KBM-7 (cell line): ENCODE measurements at regions not wholly inside any gene's neighbourhood (a gene's known extent, or its start where the extent isn't known, plus 50 kb on each side); places are given as distances from the start of the nearest gene placed in this dataset.
"Not testable (repeated sequence)": the region's sequence is repeated elsewhere in the genome, so short reads cannot be mapped to it uniquely, and the experiment has no call there.

Experiments
- DNase-seq: peaks from one replicate; pipeline ENCODE4 v3.0.0-alpha.2; 2015
- in situ Hi-C: fragments of 300-500 bp; cut with MboI; formaldehyde crosslinking; loops from 2 replicates; pipeline ENCODE4 v1.14.3; 2020; ENCODE audit warnings: low sequenced_read_pairs, low pct_unique_long_range_greater_than_20kb, mixed read lengths

DNA sequence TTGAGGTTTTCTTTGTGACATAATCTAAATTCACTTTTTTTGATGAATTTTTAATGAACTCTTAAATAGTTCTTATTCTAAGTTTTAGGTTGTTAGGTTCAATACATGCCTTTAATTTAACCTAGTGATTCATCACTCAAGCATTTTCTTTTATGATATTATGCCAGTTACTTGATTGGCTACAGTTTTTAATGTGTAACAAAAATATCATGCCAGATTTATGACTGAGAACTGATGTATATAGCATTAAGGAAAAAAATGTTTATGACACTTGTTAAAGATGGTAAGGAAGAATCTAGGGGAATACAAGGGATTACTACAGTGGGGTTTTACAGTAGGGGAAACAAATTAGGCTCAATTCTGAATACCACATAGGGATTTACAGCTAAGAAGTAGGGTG, 103.1 kb downstream of the VGLL3 start:
- in situ Hi-C loops: no loop called here
- no peak for DNase-seq

- in situ Hi-C loops: no loop called here
- no peak for DNase-seq
These were observed 110.9 kb downstream of the VGLL3 start for GRCh38 chr3:86880066-86880465.

DNA sequence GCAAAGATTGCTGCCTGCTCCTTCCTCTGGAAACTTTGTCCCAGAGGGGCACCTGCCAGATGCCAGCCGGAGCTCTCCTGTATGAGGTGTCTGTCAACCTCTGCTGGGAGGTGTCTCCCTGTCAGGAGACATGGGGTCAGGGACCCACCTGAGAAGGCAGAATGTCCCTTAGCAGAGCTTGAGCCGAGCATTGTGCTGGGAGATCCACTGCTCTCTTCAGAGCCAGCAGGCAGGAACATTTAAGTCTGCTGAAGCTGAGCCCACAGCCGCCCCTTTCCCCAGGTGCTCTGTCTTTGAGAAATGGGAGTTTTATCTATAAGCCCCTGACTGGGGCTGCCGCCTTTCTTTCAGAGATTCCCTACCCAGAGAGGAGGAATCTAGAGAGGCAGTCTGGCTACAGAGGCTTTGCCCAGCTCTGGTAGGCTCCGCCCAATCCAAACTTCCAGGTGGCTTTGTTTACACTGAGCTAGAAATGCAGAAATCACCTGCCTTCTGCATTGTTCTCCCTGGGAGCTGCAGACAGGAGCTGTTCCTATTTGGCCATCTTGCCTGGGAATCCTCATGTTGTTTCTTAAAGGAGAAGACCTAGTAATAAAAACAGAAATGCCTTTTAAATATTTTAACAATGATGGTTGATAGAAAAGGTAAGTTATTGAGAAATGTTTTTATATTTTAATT, 114.3 kb downstream of the VGLL3 start:
- in situ Hi-C loops, DNase-seq: not testable (repeated sequence)

DNA sequence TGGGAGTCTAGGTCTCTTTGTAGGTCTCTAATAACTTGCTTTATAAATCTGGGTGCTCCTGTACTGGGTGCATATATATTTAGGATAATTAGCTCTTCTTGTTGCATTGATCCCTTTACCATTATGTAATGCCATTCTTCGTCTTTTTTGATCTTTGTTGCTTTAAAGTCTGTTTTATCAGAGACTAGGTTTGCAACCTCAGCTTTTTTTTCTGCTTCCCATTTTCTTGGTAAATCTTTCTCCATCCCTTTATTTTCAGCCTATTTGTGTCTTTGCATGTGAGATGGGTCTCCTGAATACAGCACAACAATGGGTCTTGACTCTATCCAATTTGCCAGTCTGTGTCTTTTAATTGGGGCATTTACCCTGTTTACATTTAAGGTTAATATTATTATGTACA, 116.2 kb downstream of the VGLL3 start:
- in situ Hi-C loops, DNase-seq: not testable (repeated sequence)

DNA sequence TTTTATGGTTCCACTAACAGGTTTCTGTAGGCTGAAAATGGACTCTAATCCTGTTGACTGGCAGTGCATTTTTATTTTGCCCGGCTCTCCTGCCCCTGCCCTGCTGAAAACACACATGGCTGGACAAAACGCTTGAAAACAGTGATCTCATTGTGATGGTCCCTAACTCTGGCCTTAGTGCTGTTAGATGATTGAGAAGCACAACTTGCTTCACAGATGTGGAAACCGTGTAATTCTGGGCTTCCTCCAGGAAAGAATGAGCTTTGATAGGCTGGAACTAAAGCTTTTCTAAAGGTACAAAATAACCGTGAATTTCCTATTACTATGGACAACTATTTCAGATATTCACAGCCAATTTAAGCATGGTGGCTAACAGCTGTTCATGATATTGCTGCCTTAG, 121.4 kb downstream of the VGLL3 start:
- DNase-seq: no peak
- in situ Hi-C loops: no loop called here

GRCh38 chr3:86867982-86868381, 123.0 kb downstream of the VGLL3 start:
- in situ Hi-C loops: no loop called here
- no peak for DNase-seq

GRCh38 chr3:86865506-86865905, 125.4 kb downstream of the VGLL3 start:
- in situ Hi-C loops: no loop called here
- DNase-seq: no peak

DNA sequence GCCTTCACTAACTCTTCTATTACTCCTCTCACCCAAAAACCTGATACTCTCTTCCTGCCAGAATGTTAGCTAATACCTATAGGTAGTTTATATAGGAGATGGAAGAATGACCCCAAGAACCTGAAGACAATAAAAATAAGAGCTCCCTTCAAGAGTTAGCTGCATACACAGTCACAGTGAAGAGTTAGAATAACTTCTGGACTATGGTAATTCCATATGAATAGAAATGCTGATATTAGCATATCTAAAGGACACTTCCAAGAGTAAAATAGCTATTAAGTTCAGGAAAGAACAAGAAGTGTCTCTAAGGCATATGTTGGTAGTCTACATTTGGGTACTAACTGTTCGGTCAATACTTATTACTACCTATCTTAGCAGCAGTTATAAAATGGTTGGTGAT, 134.2 kb downstream of the VGLL3 start:
- DNase-seq: no peak
- in situ Hi-C loops: no loop called here

- in situ Hi-C loops: no loop called here
- DNase-seq: no peak
These were observed 141.0 kb downstream of the VGLL3 start for GRCh38 chr3:86849991-86850390.

DNA sequence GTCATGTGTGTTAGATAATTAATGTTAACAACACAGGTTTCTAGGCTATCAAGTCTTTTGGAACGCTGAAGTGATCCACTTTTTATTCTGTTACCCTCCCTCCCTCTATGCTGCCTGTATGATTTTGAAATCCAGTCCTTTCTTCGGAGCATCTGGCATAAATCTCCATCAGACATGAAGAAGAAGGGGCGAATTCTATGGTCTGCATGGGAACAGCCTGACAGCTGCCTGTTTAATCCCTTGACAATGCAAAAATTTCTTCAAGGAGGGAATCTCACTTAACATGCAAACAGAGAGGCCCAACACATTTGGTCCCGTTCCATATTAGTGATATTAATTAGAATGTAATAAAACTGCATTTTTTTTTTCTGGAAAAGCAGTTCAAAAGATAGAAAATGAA, 145.2 kb downstream of the VGLL3 start:
- in situ Hi-C loops: no loop called here
- DNase-seq: no peak

DNA sequence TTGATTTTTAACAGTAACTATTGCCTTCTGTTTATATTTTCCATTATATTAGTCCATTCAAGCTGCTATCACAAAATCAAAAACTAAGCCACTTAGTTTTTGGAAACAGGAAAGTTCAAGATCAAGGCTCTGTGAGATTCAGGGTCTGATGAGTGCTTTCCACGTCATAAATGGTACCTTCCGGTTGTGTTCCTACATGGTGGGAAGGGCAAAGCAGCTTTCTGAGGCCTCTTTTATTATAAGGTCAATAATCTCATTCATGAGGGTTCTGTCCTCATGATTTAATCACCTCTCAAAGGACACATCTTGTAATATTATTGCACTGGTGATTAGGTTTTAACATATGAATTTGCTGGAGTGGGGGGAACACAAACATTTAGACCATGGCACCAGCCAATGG, 152.0 kb downstream of the VGLL3 start:
- no peak for DNase-seq
- in situ Hi-C loops: no loop called here

GRCh38 chr3:86837871-86838270, 153.1 kb downstream of the VGLL3 start:
- no peak for DNase-seq
- in situ Hi-C loops: no loop called here

DNA sequence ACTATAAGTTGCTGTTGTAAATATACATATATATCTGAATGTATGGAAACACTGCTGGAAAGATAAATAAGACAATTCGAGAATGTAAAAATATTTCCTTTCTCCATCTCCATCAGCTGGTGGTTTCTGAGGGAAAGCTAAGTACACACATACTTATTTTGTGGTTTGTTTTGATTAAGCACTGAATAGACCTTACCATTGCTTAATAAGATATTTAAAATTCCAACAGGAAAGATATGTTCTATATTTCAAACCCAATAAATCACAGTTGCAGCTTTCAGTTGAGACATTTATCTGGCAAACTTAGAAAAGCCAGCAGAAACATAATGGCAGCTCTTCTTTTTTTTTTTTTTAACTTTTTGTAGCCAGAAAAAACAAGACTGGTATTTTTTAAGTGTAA, 160.4 kb downstream of the VGLL3 start:
- in situ Hi-C loops: no loop called here
- DNase-seq: no peak

DNA sequence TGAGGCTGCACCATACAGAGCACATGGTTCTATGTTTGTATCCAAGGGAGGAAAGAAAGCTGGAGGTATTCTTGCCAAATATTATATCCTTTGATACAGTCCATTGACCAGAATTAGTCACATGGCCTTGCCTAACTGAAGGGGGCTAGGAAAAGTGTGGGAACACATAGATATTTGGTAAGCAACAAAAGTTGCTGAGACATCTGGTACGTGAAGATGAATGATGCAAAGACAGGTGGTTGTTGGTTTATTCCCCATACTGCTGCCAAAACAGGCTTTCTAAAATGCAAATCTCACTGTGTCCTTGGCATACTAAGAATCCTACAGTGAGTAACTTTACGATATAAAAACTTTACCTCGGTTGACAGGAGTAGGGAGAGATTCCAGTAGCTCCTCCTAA, 162.2 kb downstream of the VGLL3 start:
- no peak for DNase-seq
- in situ Hi-C loops: no loop called here

DNA sequence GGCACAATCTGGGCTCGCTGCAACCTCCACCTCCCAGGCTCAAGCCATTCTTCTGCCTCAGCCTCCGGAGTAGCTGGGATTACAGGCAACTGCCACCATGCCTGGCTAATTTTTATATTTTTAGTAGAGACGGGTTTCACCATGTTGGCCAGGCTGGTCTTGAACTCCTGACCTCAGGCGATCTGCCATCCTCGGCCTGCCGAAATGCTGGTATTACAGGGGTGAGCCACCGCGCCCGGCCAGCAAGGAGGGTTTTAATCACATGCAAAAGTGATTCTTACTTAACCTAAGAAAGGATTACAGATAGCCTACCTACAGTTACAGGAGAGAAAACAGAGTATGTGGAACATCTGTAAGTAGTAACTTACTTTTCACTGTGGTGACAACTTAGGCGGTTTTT, 163.4 kb downstream of the VGLL3 start:
- in situ Hi-C loops, DNase-seq: not testable (repeated sequence)

GRCh38 chr3:86826292-86826691, 164.7 kb downstream of the VGLL3 start:
- in situ Hi-C loops: no loop called here
- no peak for DNase-seq

GRCh38 chr3:86815880-86816279, 175.1 kb downstream of the VGLL3 start:
- no peak for DNase-seq
- in situ Hi-C loops: no loop called here

- in situ Hi-C loops: no loop called here
- no peak for DNase-seq
These were observed 175.9 kb downstream of the VGLL3 start for GRCh38 chr3:86814918-86815655.

- DNase-seq: no peak
- in situ Hi-C loops: no loop called here
These were observed 176.6 kb downstream of the VGLL3 start for GRCh38 chr3:86814321-86814720.

GRCh38 chr3:86801921-86802320, 189.0 kb downstream of the VGLL3 start:
- in situ Hi-C loops: no loop called here
- DNase-seq: no peak

DNA sequence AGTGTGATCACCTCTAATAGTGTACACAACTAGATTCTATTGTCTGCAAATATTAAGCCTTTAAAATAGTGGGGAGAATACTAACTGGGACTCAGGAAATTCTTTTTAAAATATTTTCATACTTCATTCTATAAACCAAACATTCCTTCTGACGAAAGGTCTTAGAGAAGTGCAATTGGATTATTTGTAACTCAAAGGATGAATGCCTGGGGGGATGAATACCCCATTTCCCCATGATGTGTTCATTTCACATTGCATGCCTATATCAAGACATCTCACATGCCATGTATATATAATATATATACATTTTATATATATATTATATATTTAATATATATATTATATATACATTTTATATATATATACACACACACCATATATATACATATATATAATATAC, 189.9 kb downstream of the VGLL3 start:
- DNase-seq: no peak
- in situ Hi-C loops: no loop called here
